GM21360 (cell line): ENCODE measurements at regions not wholly inside any gene's neighbourhood (a gene's known extent, or its start where the extent isn't known, plus 50 kb on each side); places are given as distances from the start of the nearest gene placed in this dataset.
"Not testable (repeated sequence)": the region's sequence is repeated elsewhere in the genome, so short reads cannot be mapped to it uniquely, and the experiment has no call there.

Experiments used
- ATAC-seq: cut with Tn5 transposase; IDR thresholded peaks from one replicate; pipeline ENCODE4 v1.9.1; 2021; ENCODE audit warnings: mild to moderate bottlenecking, moderate library complexity; ENCODE audit not compliant: unreplicated experiment

DNA sequence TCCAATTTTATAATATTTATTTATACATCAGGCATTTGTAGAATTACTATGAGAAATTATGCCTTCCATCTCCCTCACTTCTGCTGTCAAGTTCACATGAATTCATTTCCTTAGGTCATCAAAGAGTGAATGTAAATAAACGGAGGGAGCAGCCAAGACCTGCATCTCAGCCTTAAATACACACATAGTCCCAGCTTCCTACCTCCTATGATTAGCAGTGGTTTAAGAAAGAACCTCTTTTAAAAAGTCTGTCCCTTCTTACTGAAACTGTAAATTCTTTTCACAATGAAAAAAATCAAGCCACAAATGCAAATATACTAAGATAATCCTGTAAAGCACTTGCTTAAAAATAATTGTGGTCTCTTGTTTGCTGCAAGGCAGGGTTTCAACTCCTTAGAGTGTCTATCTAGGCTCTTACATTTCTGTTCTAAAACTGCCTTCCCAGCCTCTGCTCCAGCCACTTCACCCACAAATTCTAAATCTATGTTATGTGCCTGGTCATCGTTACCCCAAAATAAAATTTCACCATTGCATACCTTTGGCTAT lies 532.7 kb upstream of the FSHR start:
- no peak for ATAC-seq

DNA sequence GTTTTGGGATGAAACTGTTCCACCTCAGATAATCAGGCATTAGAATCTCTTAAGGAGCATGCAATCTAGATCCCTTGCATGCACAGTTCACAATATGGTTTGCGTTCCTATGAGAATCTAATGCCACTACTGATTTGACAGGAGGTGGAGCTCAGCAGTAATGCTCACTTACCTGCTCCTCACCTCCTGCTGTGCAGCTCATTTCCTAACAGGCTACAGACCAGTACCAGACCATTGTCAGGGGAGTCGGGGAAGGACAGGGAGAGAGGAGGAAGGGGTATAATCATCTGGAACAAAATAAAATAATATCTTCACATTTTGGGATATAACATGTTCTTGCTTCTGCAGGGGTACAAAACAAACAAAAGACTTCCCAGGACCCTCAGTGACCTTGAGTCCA lies 532.0 kb upstream of the FSHR start:
- ATAC-seq: no peak

- ATAC-seq: no peak
These were observed 522.9 kb upstream of the FSHR start for GRCh38 chr2:49677227-49677626.

- no peak for ATAC-seq
These were observed 510.5 kb upstream of the FSHR start for GRCh38 chr2:49664827-49665226.

- ATAC-seq: no peak
These were observed 507.5 kb upstream of the FSHR start for GRCh38 chr2:49661809-49662208.

- ATAC-seq: no peak
These were observed 502.5 kb upstream of the FSHR start for GRCh38 chr2:49656853-49657252.

DNA sequence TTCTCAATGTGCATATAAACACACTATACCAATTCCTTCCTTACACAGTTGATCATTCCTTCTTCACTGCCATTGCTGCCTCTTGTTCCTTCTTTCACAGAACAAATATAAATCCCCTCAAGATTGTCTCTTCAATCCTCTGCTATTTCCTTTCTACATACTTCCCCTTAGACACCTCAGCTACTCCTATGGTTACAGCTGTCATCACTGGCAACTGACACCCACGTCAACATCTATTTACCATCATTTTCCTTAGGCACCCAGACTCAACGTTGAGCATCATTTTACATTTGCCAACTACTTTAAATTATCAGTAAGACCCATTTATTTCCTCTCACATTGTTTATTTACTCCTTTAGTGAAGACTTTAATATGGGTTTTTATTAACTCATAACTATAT lies 488.8 kb upstream of the FSHR start:
- no peak for ATAC-seq

GRCh38 chr2:49640630-49641029 lies 486.3 kb upstream of the FSHR start:
- no peak for ATAC-seq

DNA sequence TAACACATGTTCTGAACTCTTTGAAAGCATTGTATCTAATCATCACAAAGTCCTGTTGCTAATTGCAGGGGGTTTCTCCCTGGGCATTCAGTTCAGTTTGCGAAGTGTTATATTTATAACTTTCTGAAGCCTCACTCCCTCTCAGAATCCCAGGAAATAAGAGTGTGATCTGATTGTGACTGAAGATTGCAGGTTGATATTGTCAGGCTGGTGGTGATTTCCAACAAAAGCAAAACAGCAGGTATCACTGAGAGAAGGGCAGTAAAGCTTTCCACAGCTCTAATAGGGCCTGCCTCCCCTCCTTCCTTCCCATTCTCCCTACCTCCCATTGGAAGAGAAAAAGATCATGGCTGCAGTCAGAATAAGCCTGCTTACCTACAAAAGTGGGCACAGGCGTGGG lies 466.7 kb upstream of the FSHR start:
- ATAC-seq: no peak

- no peak for ATAC-seq
These were observed 465.5 kb upstream of the FSHR start for GRCh38 chr2:49619804-49620203.

- no peak for ATAC-seq
These were observed 464.2 kb upstream of the FSHR start for GRCh38 chr2:49618491-49618890.

DNA sequence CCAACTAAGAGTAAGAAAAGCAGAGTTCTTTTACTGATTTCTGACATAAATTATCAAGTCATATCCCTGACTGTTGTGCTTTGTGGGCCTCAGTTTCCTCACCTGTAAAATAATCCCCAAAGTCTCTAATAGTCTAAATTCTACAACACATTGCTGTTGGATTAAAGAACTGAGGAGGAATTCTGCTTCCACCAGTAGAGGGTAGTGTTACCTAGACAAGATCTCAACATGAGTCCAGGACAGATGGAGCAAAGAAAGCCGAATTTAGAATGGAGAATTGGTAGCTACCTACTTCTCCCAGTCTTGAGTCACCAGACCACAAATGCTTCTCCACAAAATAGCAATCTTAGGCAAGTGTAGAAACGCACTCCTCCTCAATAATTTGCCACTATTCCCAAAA lies 462.5 kb upstream of the FSHR start:
- peak; percentile 67 for ATAC-seq

- not testable (repeated sequence) for ATAC-seq
These were observed 457.5 kb upstream of the FSHR start for GRCh38 chr2:49611796-49612195.

GRCh38 chr2:49600524-49600923 lies 446.2 kb upstream of the FSHR start:
- ATAC-seq: no peak

DNA sequence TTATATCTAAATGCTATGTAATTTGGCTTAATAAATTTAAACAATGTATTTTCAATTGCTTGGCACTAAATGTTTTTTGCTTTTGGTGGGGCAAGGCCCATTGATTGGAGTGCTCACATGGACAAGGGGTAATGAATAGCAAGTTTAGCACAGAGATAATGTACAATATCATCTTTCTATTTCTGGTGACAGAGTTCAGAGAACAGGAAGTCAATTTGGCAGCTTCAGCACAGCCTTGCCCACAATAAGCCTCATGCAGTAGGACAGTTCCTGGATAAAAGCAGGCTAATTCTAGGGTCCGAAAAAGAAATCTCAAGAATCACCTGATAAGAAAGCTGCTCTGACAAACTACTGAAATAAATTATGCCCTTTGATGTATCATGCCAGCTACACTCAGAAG lies 443.9 kb upstream of the FSHR start:
- no peak for ATAC-seq

GRCh38 chr2:49585921-49586320 lies 431.6 kb upstream of the FSHR start:
- ATAC-seq: no peak

DNA sequence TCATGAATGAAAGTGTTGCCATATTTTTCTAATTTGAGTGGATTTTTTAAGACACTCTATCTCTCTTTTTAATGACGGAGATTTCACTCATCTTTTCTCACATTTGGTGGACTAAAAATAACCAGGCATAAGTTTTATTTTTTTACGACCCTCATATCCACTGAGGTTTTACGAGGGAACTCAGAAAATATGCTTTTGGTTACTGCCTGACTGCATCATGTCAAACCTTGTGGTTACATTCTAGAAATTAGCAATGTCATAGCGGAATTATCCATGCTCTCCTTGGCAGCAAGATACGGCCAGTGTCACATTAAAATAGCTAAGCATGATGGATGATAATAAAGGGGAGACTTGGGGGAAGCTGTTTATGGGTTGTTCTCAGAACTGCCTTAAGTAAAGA lies 428.6 kb upstream of the FSHR start:
- ATAC-seq: no peak

GRCh38 chr2:49577041-49577440 lies 422.7 kb upstream of the FSHR start:
- ATAC-seq: no peak

- no peak for ATAC-seq
These were observed 414.9 kb upstream of the FSHR start for GRCh38 chr2:49569176-49569575.

DNA sequence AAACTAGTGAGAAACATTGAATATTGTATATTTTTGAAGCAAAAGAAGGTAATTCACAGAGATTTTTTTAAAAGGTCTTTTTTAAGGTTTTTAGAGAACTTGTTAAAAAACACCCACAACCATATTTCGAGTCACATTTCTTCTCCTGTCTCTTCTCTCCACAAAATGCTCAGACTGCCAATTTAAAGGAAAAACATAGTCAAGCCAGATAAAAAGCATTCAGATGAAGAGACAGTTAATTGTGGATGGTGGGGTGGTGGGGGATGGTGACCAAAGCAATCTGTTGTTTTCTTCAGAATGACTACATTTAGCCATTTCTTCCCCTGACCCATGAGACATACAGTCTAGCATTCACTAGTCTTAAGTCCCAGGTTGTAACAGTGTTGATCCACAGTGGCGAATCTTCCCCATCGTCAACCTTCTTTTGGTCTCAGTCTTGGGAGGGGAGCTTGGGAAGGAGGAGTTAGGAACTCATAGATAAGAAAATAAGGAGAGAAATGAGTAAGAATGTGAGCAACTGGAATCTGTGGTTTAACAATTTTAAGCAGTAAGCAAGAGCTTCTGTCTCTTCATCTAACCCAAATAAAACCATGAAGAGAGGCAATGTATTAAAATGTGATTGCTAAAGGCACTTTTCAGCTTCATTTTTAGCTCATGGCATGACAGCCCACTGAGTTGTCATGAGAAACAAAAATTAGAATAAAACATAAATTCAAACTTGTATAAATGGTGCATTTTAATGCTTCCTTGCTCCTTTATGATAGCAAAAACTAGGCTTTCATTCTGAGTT lies 413.7 kb upstream of the FSHR start:
- ATAC-seq: no peak

DNA sequence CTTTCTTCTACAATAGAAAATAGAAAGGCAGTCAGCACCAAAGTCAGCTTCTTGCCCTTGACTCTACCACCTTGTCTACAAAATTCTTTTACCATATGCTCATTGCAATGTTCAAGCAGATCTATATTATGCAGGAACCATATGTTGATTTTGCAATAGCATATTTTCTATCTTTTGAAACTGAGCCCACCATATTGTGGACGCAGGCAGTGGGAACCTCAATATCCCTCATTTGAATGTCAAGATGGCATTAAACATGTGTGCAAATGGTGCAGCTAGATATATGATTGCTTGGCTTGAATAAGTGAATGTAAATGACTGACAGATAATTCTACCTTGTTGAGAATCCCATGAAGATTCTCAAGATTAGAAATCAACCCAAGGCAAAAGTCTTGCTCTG lies 412.7 kb upstream of the FSHR start:
- no peak for ATAC-seq

GRCh38 chr2:49553658-49554057 lies 399.3 kb upstream of the FSHR start:
- no peak for ATAC-seq

GRCh38 chr2:49532702-49533101 lies 378.4 kb upstream of the FSHR start:
- ATAC-seq: no peak
